ENCODE measurements at regions not wholly inside any gene's neighbourhood (a gene's known extent, or its start where the extent isn't known, plus 50 kb on each side); places are given as distances from the start of the nearest gene placed in this dataset.

GRCh38 chr11:33638608-33639007, 62.0 kb downstream of the C11orf91 start:
- TF ChIP-seq, protein P1, sequence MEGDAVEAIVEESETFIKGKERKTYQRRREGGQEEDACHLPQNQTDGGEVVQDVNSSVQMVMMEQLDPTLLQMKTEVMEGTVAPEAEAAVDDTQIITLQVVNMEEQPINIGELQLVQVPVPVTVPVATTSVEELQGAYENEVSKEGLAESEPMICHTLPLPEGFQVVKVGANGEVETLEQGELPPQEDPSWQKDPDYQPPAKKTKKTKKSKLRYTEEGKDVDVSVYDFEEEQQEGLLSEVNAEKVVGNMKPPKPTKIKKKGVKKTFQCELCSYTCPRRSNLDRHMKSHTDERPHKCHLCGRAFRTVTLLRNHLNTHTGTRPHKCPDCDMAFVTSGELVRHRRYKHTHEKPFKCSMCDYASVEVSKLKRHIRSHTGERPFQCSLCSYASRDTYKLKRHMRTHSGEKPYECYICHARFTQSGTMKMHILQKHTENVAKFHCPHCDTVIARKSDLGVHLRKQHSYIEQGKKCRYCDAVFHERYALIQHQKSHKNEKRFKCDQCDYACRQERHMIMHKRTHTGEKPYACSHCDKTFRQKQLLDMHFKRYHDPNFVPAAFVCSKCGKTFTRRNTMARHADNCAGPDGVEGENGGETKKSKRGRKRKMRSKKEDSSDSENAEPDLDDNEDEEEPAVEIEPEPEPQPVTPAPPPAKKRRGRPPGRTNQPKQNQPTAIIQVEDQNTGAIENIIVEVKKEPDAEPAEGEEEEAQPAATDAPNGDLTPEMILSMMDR (IDR thresholded peaks at IDR 0.05), result no peak
- no peak for TF ChIP-seq POLR2A (IDR thresholded peaks at IDR 0.05)

Measured in uterus (tissue), 2 donors.